Islet of Langerhans (tissue), 1 donor: ENCODE measurements at regions not wholly inside any gene's neighbourhood (a gene's known extent, or its start where the extent isn't known, plus 50 kb on each side); places are given as distances from the start of the nearest gene placed in this dataset.

ENCODE experiments used
- FAIRE-seq: peaks from one replicate; lab custom pipeline; 2011; peaks lifted over from hg19 to GRCh38; lab: Jason Lieb, UNC

- no peak for FAIRE-seq
Measured at GRCh38 chr2:238561230-238561629, 134.5 kb downstream of the ASB1 start.

- FAIRE-seq = no peak
Measured at GRCh38 chr2:238562446-238562845, 135.7 kb downstream of the ASB1 start.

- FAIRE-seq = no peak
Measured at GRCh38 chr2:238563551-238563950, 136.8 kb downstream of the ASB1 start.

DNA sequence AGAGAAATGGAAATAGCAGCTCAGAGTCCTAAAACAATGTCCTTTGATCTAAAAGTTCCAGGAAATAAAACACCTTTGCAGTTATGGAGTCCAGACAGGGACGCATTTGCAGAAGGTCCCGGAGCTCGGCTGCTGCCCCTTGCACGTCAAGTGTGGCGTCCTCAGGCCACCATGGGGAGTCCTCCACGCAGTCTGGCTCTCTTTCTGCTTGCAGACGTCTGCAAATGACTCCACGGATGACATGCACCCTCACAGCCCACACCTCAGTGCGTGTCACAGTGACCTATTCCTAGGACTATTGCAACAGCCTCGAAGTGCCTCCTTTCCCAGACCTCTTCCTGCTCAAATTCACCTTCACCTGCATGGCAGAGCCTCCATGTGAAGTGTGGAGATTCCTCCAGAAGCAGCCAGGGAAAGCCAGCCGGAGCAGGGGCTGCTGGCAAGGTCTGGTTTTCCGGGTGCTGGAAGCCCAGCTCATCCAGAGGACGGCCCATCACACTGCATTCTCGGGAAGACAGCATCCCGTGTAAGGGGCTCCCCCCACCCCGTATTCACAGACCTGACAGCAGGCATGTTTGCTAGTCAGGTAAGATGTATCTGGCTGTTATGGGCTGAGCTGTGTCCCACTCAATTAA is 137.7 kb downstream of the ASB1 start:
- FAIRE-seq = no peak

- FAIRE-seq = no peak
Measured at GRCh38 chr2:238565031-238565430, 138.3 kb downstream of the ASB1 start.

GRCh38 chr2:238566001-238566645 is 139.4 kb downstream of the ASB1 start:
- no peak for FAIRE-seq

- FAIRE-seq = no peak
Measured at GRCh38 chr2:238567067-238567855, 140.5 kb downstream of the ASB1 start.

DNA sequence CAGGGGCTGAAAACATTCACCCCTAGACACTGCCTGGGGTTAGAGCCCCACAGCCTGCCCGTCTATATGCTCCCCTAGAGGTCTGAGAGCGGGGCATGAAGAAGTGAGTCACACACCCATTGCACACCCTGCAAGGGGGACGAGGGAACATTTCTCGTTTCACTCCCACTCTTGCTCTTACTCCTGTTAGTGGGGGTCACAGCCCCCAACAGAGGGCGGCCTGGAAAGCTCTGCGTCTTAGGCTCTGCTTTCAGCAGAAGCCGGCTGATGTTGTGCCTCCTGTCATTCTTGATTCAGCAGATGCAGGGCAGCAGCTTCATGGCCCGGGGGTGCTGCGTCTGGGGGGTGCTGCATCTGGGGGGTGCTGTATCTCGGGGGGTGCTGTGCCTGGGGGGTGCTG is 141.3 kb downstream of the ASB1 start:
- FAIRE-seq = no peak

GRCh38 chr2:238568455-238569440 is 142.0 kb downstream of the ASB1 start:
- FAIRE-seq = no peak

DNA sequence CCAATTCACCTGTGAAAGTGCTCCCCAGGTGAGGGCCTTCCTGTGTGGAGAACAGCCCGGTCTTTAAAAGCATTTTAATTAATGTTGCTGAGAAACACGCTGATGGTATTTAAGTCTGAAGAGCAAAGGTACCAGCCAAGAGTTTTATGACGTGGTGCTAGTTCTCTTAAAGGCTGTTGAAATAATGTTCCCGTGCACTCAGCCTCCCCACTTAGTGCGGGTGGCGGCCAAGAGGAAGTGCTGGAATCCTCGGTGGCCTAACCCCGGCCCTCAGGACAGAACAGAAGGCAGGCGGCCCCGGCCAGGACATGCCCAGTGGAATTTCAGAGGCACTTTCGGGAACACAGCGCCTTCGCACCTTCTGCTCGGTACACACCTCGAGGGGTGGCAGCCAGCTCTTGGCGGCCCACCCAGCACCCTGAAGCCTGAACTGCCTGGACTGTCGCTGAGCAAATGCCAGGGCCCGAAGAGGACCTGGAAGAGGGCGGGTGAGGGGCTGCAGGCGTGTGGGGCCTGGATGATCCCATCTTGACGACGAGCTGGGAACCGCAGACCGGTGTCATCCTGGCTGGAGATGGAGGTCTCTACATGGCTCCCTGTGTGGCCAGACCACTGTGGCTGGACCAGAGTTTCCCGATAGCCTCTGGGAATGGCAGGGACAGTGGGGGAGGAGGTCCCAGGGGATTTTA is 142.9 kb downstream of the ASB1 start:
- FAIRE-seq = no peak

- no peak for FAIRE-seq
Measured at GRCh38 chr2:238570391-238570790, 143.7 kb downstream of the ASB1 start.

GRCh38 chr2:238570926-238571325 is 144.2 kb downstream of the ASB1 start:
- no peak for FAIRE-seq

- no peak for FAIRE-seq
Measured at GRCh38 chr2:238571661-238572372, 145.1 kb downstream of the ASB1 start.

GRCh38 chr2:238573065-238573778 is 146.5 kb downstream of the ASB1 start:
- no peak for FAIRE-seq

DNA sequence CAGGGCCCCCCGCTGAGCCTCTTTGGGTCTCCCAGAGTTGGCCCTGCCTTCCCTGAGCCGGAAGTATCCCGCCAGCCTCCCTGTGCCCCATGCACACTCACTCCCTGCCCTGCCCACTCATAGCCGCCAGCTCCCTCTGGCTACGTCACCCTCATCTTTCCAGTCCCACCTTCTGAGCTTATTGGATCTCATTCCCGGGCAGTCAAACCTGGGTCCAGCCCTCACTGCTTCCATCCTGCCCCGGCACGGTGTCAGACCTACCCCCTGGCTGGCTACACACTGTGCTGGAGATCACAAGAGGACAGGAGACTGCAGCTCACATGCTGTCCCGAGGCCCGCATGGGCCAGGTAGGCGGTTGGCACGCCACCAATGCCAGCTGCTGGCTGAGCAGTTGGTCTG is 147.2 kb downstream of the ASB1 start:
- no peak for FAIRE-seq

DNA sequence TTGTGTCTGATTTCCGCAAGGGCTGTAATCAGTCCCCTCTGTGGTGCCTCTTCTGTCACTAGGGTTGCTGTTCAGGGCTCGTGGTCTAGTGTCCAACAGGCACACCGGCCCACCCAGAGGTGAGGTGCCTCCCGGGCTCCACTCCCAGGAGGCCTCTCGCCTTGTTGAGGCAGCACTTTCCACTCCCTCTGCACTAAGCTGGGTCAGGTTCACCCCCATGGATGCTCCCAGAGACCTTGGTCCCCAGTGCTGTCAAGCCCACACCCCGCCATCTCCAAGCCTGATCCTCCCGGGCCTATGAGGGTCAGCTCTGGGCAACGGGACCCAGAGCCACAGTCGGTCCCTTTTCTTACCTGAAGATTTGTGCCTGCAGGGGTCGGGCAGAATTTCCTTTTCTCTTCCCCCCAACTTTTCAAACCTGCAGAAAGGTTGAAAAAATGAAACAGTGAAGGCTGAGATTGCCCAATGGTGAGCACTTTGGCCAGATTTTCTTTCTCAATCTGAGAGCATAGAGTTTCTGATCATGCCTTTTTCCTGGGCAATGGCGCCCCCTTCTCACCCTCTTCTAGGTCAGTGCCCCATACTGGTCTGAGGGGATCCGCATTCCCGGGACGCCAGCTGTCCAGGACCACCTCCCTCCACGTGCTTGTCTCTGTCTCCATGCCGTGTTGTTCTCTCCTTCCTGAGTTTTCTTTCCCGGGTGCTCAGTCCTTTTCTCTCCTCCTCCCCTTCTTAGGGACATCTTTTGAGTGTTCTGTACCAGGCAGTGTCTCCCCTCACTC is 148.0 kb downstream of the ASB1 start:
- no peak for FAIRE-seq

DNA sequence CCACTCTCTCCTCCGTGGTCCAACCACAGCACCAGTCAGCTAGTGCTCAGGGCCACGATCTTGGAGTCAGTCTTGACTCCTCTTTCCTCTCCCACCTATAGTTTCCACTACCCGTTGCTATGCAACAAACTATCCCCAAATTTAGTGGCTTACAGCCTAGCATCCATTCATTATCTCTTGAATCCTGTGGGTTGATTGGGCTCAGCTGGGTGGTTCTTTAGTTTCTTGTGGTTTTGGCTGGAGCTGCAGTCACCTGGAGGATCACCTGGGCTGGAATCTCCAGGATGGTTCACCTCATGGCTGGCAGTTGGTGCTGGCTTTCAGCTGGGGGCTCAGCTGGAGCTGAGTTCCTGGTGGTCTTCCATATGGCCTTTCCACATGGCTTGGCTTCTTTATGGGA is 149.9 kb downstream of the ASB1 start:
- no peak for FAIRE-seq

DNA sequence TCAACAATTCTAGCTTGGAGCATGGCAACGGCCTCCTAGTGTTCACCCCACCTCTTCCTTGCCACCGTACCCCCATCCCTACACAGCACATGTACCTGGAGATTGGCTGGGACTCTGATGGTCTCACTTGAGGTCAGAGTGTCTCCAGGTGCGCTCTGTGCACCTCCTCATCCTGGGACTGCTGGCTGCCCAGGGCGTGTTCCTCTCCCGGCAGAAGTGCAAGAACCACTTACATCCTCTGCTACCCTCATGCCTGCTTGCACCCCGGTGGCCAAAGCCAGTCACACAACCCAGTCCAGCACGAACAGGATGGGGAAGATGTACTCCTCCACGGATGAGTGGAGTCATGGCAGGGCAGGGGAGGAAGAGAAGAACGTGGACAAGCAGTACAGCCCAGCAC is 151.5 kb downstream of the ASB1 start:
- no peak for FAIRE-seq

DNA sequence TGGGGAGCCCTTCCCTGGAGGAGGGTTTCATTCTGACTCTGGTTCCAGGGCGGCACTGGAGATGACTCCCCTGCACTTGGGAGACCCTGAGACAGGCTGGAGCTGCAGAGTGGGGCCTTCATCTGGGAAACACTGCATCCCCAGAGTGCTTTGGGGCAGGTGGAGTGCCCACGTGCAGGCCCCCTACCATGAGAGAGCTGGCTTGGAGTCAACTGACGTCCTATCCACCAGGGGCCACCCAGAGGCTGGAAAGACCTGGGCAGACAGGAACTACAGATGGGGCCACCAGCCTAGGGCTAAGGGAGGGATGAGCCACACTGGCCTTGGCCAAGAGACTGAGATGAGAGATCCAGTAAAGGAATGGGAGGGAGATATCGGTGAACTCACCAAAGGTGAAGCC is 153.8 kb downstream of the ASB1 start:
- FAIRE-seq = no peak

GRCh38 chr2:238581126-238581525 is 154.4 kb downstream of the ASB1 start:
- no peak for FAIRE-seq
